ENCODE measurements at regions not wholly inside any gene's neighbourhood (a gene's known extent, or its start where the extent isn't known, plus 50 kb on each side); places are given as distances from the start of the nearest gene placed in this dataset.

- no peak for DNase-seq (ENCODE audit: low spot score)
Measured at GRCh38 chr5:147965715-147966114, 59.4 kb upstream of the C5orf46 start.

DNA sequence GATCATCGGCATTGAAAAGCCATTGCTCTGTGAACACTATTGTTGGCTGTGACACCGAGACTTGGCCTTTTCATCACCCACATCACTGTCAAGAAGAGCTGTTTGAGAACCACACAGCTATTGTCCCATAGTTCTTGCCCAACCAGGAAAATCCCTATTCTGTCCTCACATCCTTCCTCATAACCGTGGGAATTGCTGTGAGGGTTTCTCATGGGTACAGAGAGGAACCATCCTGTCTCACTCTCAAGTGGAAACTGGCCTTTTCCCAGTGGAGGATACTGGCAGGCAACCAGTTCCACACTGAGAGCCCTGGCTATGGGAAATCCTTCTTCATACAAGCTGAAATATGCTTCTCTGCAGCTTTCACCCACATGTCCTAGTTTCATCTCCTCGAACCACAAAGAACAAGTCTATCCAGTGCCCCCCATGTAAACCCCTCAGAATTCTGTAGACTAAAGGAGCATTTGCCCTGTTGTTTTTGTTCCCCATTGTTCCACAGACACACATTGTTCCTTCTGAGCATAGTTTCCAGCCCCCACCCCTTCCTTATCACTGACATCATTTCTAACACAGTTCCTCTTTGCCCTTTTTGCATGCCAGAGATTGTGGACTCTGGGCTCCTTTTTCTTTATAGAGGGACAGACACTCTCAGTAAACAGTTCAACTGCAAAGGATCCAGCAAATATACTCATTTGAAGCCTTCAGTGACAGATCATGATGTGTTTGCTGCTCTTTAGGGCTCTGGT lies 57.8 kb upstream of the C5orf46 start:
- no peak for DNase-seq (ENCODE audit: low spot score)

DNA sequence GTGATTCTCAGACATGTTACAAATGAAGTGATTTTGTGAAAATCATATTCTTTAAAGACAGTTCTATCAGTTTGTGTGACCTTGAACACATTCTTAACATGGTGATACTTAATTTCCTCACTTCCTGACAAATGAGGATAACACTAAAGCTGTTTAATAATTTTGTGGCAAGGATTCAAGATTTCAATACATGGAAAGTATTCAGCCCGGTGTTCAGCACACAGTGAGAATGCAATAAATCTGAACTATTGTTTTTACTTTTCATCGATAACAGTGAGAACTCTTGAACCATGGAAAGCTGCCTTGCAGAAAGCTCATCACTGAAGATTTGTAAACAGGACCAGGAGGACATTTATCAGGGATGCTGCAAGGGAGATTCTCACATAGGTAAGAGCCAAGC lies 57.1 kb upstream of the C5orf46 start:
- DNase-seq (ENCODE audit: low spot score) = no peak

DNA sequence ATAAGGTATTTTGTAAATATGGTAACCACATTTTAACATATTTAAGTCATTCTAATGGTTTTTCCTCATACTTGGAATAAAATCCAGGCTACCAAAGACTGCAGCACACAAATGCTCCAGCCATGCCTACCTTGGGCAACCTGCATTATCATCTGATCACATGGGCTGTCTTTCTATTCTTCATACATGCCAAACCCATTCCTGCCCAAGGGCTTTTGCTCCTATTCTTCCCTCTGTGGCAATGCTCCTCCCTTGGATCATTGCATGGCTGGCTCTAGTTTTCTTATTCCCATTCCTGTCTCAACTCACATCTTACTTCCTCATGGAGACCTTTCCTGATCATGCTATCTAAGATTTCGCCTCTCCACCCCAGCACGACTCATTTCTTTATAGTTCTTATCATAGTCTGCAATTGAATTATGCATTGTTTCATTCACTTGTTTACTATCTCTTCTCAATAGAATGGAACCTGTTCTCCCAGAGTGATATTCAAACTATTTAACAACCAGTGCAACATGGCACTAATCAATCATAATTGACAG lies 54.9 kb upstream of the C5orf46 start:
- no peak for DNase-seq (ENCODE audit: low spot score)

- no peak for DNase-seq (ENCODE audit: low spot score)
Measured at GRCh38 chr5:147957901-147958300, 51.6 kb upstream of the C5orf46 start.

GRCh38 chr5:147956842-147957223 lies 50.5 kb upstream of the C5orf46 start:
- no peak for DNase-seq (ENCODE audit: low spot score)

DNA sequence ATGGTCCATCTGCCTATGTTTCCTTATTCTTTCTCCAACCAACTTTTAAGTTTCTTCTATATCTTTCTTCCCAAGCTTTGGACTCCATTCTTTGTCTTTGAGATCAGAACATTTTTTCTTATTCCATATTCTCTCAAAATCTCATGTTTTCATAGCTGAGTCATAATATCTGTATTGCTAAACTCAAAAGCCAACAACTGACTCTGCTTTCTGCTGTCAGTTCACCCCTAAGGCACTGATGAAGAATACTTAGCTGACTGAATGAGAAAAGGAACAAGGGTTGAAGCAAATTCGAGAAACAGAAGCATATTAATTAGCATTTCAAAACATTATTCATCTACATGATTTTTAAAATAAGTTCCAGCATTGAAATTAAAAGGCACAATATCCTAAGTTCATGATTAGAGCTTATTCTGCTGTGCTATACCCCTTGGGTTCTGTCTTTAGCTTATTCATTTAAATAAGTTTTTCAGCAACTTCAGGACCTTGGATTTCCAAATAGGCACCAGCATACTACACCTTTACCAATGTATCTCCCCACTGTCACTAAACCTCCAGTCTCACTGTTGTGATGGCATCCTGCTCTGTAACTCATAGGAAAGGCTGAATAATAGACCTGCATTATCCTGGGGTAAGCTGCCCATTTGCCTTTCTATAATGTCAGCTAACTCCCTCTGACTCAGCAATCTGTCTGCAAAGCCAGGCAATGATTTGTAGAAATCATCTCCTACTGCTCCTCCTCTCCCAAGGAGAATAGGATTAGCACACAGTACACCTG lies 49.9 kb upstream of the C5orf46 start:
- no peak for DNase-seq (ENCODE audit: low spot score)

All from LoVo (cell line).